NCI-H748 (cell line): ENCODE measurements at regions not wholly inside any gene's neighbourhood (a gene's known extent, or its start where the extent isn't known, plus 50 kb on each side); places are given as distances from the start of the nearest gene placed in this dataset.
"Not testable (repeated sequence)": the region's sequence is repeated elsewhere in the genome, so short reads cannot be mapped to it uniquely, and the experiment has no call there.

ENCODE experiments used
- DNase-seq: peaks from one replicate; lab custom pipeline; 2025; ENCODE audit not compliant: unreplicated experiment; lab: John Stamatoyannopoulos, UW

- DNase-seq, result no peak
Observed at GRCh38 chr13:103694471-103694870, 628.3 kb upstream of the SLC10A2 start.

GRCh38 chr13:103694033-103694432 lies 627.8 kb upstream of the SLC10A2 start:
- no peak for DNase-seq

GRCh38 chr13:103692442-103692841 lies 626.2 kb upstream of the SLC10A2 start:
- no peak for DNase-seq

GRCh38 chr13:103676329-103676728 lies 610.1 kb upstream of the SLC10A2 start:
- DNase-seq, result no peak

- no peak for DNase-seq
Observed at GRCh38 chr13:103671547-103671946, 605.3 kb upstream of the SLC10A2 start.

GRCh38 chr13:103663996-103664395 lies 597.8 kb upstream of the SLC10A2 start:
- DNase-seq, result no peak

- DNase-seq, result no peak
Observed at GRCh38 chr13:103656311-103656710, 590.1 kb upstream of the SLC10A2 start.

GRCh38 chr13:103640606-103641005 lies 574.4 kb upstream of the SLC10A2 start:
- DNase-seq, result no peak

- no peak for DNase-seq
Observed at GRCh38 chr13:103639326-103639725, 573.1 kb upstream of the SLC10A2 start.

- DNase-seq, result no peak
Observed at GRCh38 chr13:103638706-103639105, 572.5 kb upstream of the SLC10A2 start.

GRCh38 chr13:103634066-103634465 lies 567.8 kb upstream of the SLC10A2 start:
- no peak for DNase-seq

GRCh38 chr13:103625194-103625593 lies 559.0 kb upstream of the SLC10A2 start:
- peak; percentile 53 for DNase-seq

- no peak for DNase-seq
Observed at GRCh38 chr13:103618151-103618550, 551.9 kb upstream of the SLC10A2 start.

- DNase-seq, result peak; percentile 6
Observed at GRCh38 chr13:103615771-103616170, 549.6 kb upstream of the SLC10A2 start.

GRCh38 chr13:103614761-103615160 lies 548.5 kb upstream of the SLC10A2 start:
- no peak for DNase-seq

GRCh38 chr13:103607995-103608394 lies 541.8 kb upstream of the SLC10A2 start:
- no peak for DNase-seq

GRCh38 chr13:103605546-103606326 lies 539.5 kb upstream of the SLC10A2 start:
- no peak for DNase-seq

- DNase-seq, result not testable (repeated sequence)
Observed at GRCh38 chr13:103599870-103600269, 533.7 kb upstream of the SLC10A2 start.

GRCh38 chr13:103598671-103599070 lies 532.5 kb upstream of the SLC10A2 start:
- no peak for DNase-seq

GRCh38 chr13:103573446-103573845 lies 507.2 kb upstream of the SLC10A2 start:
- no peak for DNase-seq

GRCh38 chr13:103568314-103568713 lies 502.1 kb upstream of the SLC10A2 start:
- no peak for DNase-seq

GRCh38 chr13:103557878-103558277 lies 491.7 kb upstream of the SLC10A2 start:
- no peak for DNase-seq

GRCh38 chr13:103556681-103557080 lies 490.5 kb upstream of the SLC10A2 start:
- no peak for DNase-seq
